MCF 10A (cell line): ENCODE measurements at regions not wholly inside any gene's neighbourhood (a gene's known extent, or its start where the extent isn't known, plus 50 kb on each side); places are given as distances from the start of the nearest gene placed in this dataset.

Experiments used
- BruUV-seq: library from RNA; stranded (reverse); fragments of 400-500 nt; replicated peaks from 2 replicates; lab custom pipeline; 2021; lab: Mats Ljungman, UMichigan
- CTCF ChIA-PET: fragments of 300-600 bp; sonication (Branson Sonifier 250); formaldehyde crosslinking; extraction: SDS; loops from one replicate; lab custom pipeline; 2021; ENCODE audit warnings: antibody characterized with exemption, inconsistent platforms; lab: Yijun Ruan, JAX
- POLR2A ChIA-PET: fragments of 300-600, 350-650 bp; sonication (Branson Sonifier 250); formaldehyde crosslinking; extraction: SDS; loops from one replicate; lab custom pipeline; 2020; ENCODE audit warnings: antibody characterized with exemption, inconsistent platforms; lab: Yijun Ruan, JAX
- DNase-seq: peaks from one replicate; pipeline ENCODE4 v3.0.0-alpha.2; 2018; ENCODE audit not compliant: unreplicated experiment
- H3K27ac Mint-ChIP-seq: one replicate; pipeline ENCODE4 v1.8.0; 2022; ENCODE audit warnings: mild to moderate bottlenecking, low read depth, mixed read lengths; ENCODE audit not compliant: unreplicated experiment
- H3K27me3 Mint-ChIP-seq: one replicate; pipeline ENCODE4 v1.8.0; 2022; ENCODE audit warnings: mixed read lengths; ENCODE audit not compliant: insufficient read depth, unreplicated experiment
- H3K36me3 Mint-ChIP-seq: one replicate; pipeline ENCODE4 v1.8.0; 2022; ENCODE audit warnings: mild to moderate bottlenecking, moderate library complexity, mixed read lengths; ENCODE audit not compliant: insufficient read depth, unreplicated experiment
- H3K4me1 Mint-ChIP-seq: one replicate; pipeline ENCODE4 v1.8.0; 2022; ENCODE audit warnings: mixed read lengths; ENCODE audit not compliant: insufficient read depth, unreplicated experiment
- H3K4me3 Mint-ChIP-seq: one replicate; pipeline ENCODE4 v1.8.0; 2022; ENCODE audit warnings: mild to moderate bottlenecking, moderate library complexity, mixed read lengths; ENCODE audit not compliant: unreplicated experiment
- H3K9me3 Mint-ChIP-seq: one replicate; pipeline ENCODE4 v1.8.0; 2022; ENCODE audit warnings: mixed read lengths; ENCODE audit not compliant: unreplicated experiment
- CTCF ChIP-seq: fragments of 200-600 bp; IDR thresholded peaks from one replicate; pipeline ENCODE4 v1.8.0; 2022; ENCODE audit warnings: antibody characterized with exemption, mild to moderate bottlenecking; ENCODE audit not compliant: unreplicated experiment
- intact Hi-C: fragments of 100-400 bp; cut with micrococcal nuclease; formaldehyde crosslinking; loops from 2 replicates; pipeline ENCODE4 v1.14.1; 2022

- Mint-ChIP-seq H3K27ac (no peak overlapping the region), H3K36me3 (no peaks in the 10 kb centered on the region), H3K4me1 (no peaks in the 10 kb centered on the region), H3K4me3 (no peak overlapping the region), H3K9me3 (no peaks in the 10 kb centered on the region), H3K27me3 (peaks cover 37% of the 10 kb centered on the region)
- ChIA-PET CTCF (no interaction called here), POLR2A (no interaction called here)
- TF ChIP-seq CTCF: no peak
- intact Hi-C loops: no loop called here
- BruUV-seq: no TSS peak
- DNase-seq: no peak
These were observed 81.5 kb downstream of the FTHL17 start for GRCh38 chrX:30990361-30990760.

- Mint-ChIP-seq H3K4me3 (no peak overlapping the region), H3K4me1 (no peaks in the 10 kb centered on the region), H3K9me3 (no peaks in the 10 kb centered on the region), H3K27me3 (peaks cover 51% of the 10 kb centered on the region), H3K36me3 (no peaks in the 10 kb centered on the region), H3K27ac (no peak overlapping the region)
- no peak for TF ChIP-seq CTCF
- intact Hi-C loops: no loop called here
- no peak for DNase-seq
- BruUV-seq: no TSS peak
- ChIA-PET POLR2A (no interaction called here), CTCF (interaction anchor here (0.7 to 2.2 kb wide), 3 partner anchors 9 to 75 kb away, joined by 3 to 7 read pairs (median 6); no protein-coding TSS in a partner anchor)
These were observed 89.4 kb downstream of the FTHL17 start for GRCh38 chrX:30982467-30982866.

- DNase-seq: no peak
- Mint-ChIP-seq H3K27me3 (peaks cover 56% of the 10 kb centered on the region), H3K36me3 (no peaks in the 10 kb centered on the region), H3K4me3 (no peak overlapping the region), H3K4me1 (no peaks in the 10 kb centered on the region), H3K9me3 (no peaks in the 10 kb centered on the region), H3K27ac (no peak overlapping the region)
- BruUV-seq: no TSS peak
- ChIA-PET POLR2A (no interaction called here), CTCF (interaction anchor here (0.7 to 2.2 kb wide), 3 partner anchors 8 to 76 kb away, joined by 3 to 7 read pairs (median 6); no protein-coding TSS in a partner anchor)
- intact Hi-C loops: no loop called here
- no peak for TF ChIP-seq CTCF
These were observed 89.9 kb downstream of the FTHL17 start for GRCh38 chrX:30981968-30982367.

GRCh38 chrX:30979271-30979670 lies 90.2 kb upstream of the TAB3 start:
- DNase-seq: no peak
- Mint-ChIP-seq H3K27ac (no peak overlapping the region), H3K9me3 (no peaks in the 10 kb centered on the region), H3K27me3 (peaks cover 57% of the 10 kb centered on the region), H3K4me3 (no peak overlapping the region), H3K4me1 (no peaks in the 10 kb centered on the region), H3K36me3 (no peaks in the 10 kb centered on the region)
- ChIA-PET CTCF (no interaction called here), POLR2A (no interaction called here)
- no TSS peak for BruUV-seq
- intact Hi-C loops: no loop called here
- no peak for TF ChIP-seq CTCF
